Thyroid gland (tissue), 4 donors: ENCODE measurements at regions not wholly inside any gene's neighbourhood (a gene's known extent, or its start where the extent isn't known, plus 50 kb on each side); places are given as distances from the start of the nearest gene placed in this dataset.
"Not testable (repeated sequence)": the region's sequence is repeated elsewhere in the genome, so short reads cannot be mapped to it uniquely, and the experiment has no call there.

Experiments
- DNase-seq, 2 donors: peaks; one replicate each; pipeline ENCODE4 v3.0.0-alpha.2; 2019
- H3K27ac ChIP-seq, 3 donors: fragments of 200-600 bp; sonication (generic); 1 replicate in 2 of 3; 2 replicates in 1 of 3; pipeline ENCODE4 v1.5.1; 2016 to 2019; ENCODE audit warnings: mild to moderate bottlenecking in 1 of 3, moderate library complexity in 1 of 3
- H3K27me3 ChIP-seq: fragments of 200-600 bp; sonication (generic); one replicate; pipeline ENCODE4 v1.5.1; 2019
- H3K36me3 ChIP-seq, 2 donors: fragments of 200-600 bp; sonication (generic); one replicate each; pipeline ENCODE4 v1.5.1; 2016 to 2019
- H3K4me1 ChIP-seq, 2 donors: fragments of 200-600 bp; sonication (generic); one replicate each; pipeline ENCODE4 v1.5.1; 2017 to 2019
- H3K4me3 ChIP-seq, 3 donors: fragments of 200-600 bp; sonication (generic); replicated peaks in 1 of 3; 1 replicate in 2 of 3; 2 replicates in 1 of 3; pipeline ENCODE4 v1.5.1; 2016; ENCODE audit warnings: mild to moderate bottlenecking in 1 of 3
- H3K9me3 ChIP-seq: fragments of 200-600 bp; sonication (generic); one replicate; pipeline ENCODE4 v1.5.1; 2017
- POLR2A ChIP-seq, 2 donors: fragments of 450-650 bp; IDR thresholded peaks; one replicate each; pipeline ENCODE4 v1.6.1; 2017; ENCODE audit warnings: antibody characterized with exemption in 2 of 2, mild to moderate bottlenecking in 2 of 2, moderate library complexity in 1 of 2
- WGBS, 2 donors: methylation state at CpG; one replicate each; pipeline ENCODE4 v1.1.5; 2017; 5-methylcytosine and 5-hydroxymethylcytosine counted together
- intact Hi-C: fragments of 100-400 bp; cut with DNase I; formaldehyde crosslinking; loops from one replicate; pipeline ENCODE4 v1.15.1; 2023
- TF ChIP-seq, protein P1 (sequence below), 6 experiments: fragments of 200-600 bp in 3 of 6; fragments of 450-650 bp in 3 of 6; sonication (generic) in 3 of 6; IDR thresholded peaks; one replicate each; pipeline ENCODE4 v1.5.1; 2016 to 2019; ENCODE audit warnings: antibody characterized with exemption in 6 of 6, mild to moderate bottlenecking in 2 of 6, inconsistent platforms in 1 of 6, moderate library complexity in 1 of 6

- intact Hi-C loops = no loop called here
- 38 to 46% methylated on average over 2 of the region's 2 CpGs for WGBS, 2 donors
- no peaks in the 10 kb centered on the region for H3K9me3 ChIP-seq
- TF ChIP-seq POLR2A (IDR thresholded peaks at IDR 0.05) = no peak
- TF ChIP-seq, protein P1, sequence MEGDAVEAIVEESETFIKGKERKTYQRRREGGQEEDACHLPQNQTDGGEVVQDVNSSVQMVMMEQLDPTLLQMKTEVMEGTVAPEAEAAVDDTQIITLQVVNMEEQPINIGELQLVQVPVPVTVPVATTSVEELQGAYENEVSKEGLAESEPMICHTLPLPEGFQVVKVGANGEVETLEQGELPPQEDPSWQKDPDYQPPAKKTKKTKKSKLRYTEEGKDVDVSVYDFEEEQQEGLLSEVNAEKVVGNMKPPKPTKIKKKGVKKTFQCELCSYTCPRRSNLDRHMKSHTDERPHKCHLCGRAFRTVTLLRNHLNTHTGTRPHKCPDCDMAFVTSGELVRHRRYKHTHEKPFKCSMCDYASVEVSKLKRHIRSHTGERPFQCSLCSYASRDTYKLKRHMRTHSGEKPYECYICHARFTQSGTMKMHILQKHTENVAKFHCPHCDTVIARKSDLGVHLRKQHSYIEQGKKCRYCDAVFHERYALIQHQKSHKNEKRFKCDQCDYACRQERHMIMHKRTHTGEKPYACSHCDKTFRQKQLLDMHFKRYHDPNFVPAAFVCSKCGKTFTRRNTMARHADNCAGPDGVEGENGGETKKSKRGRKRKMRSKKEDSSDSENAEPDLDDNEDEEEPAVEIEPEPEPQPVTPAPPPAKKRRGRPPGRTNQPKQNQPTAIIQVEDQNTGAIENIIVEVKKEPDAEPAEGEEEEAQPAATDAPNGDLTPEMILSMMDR (IDR thresholded peaks at IDR 0.05) = no peak
- no peak overlapping the region for H3K4me3 ChIP-seq
- H3K27me3 ChIP-seq = no peaks in the 10 kb centered on the region
- no peaks in the 10 kb centered on the region for H3K36me3 ChIP-seq
- H3K27ac ChIP-seq = no peak overlapping the region
- H3K4me1 ChIP-seq = no peaks in the 10 kb centered on the region
- DNase-seq = no peak
Measured at GRCh38 chr2:163138947-163139346, 300.4 kb upstream of the KCNH7 start.

GRCh38 chr2:163135256-163135655, 296.7 kb upstream of the KCNH7 start:
- H3K27me3 ChIP-seq = no peaks in the 10 kb centered on the region
- H3K4me3 ChIP-seq = no peak overlapping the region
- H3K27ac ChIP-seq = no peak overlapping the region
- 63 to 83% methylated on average over 1 of the region's 1 CpG for WGBS, 2 donors
- no peaks in the 10 kb centered on the region for H3K36me3 ChIP-seq
- H3K4me1 ChIP-seq = no peaks in the 10 kb centered on the region
- DNase-seq = no peak
- no peak for TF ChIP-seq POLR2A (IDR thresholded peaks at IDR 0.05)
- TF ChIP-seq, protein P1 (IDR thresholded peaks at IDR 0.05) = no peak
- no peaks in the 10 kb centered on the region for H3K9me3 ChIP-seq
- intact Hi-C loops = no loop called here

GRCh38 chr2:163133602-163134001, 295.0 kb upstream of the KCNH7 start:
- no peak for TF ChIP-seq POLR2A (IDR thresholded peaks at IDR 0.05)
- TF ChIP-seq, protein P1 (IDR thresholded peaks at IDR 0.05) = no peak
- Histone ChIP-seq H3K4me1 (no peaks in the 10 kb centered on the region), H3K36me3 (no peaks in the 10 kb centered on the region), H3K27me3 (no peaks in the 10 kb centered on the region), H3K27ac (no peak overlapping the region), H3K9me3 (no peaks in the 10 kb centered on the region), H3K4me3 (no peak overlapping the region)
- intact Hi-C loops = no loop called here
- no peak for DNase-seq

GRCh38 chr2:163132850-163133249, 294.3 kb upstream of the KCNH7 start:
- no peak for TF ChIP-seq POLR2A (IDR thresholded peaks at IDR 0.05)
- TF ChIP-seq, protein P1 (IDR thresholded peaks at IDR 0.05) = peak in 3 of 6 experiments; percentile 29 to 35 (median 33)
- intact Hi-C loops = no loop called here
- H3K4me3 ChIP-seq = no peak overlapping the region

GRCh38 chr2:163132207-163132606, 293.6 kb upstream of the KCNH7 start:
- intact Hi-C loops, H3K4me1 ChIP-seq, DNase-seq, H3K4me3 ChIP-seq, H3K36me3 ChIP-seq, H3K27me3 ChIP-seq, H3K9me3 ChIP-seq, H3K27ac ChIP-seq: not testable (repeated sequence)
- 90 to 91% methylated on average over 2 of the region's 2 CpGs for WGBS, 2 donors

More at GRCh38 chr2:163132850-163133249, 294.3 kb upstream of the KCNH7 start:
- H3K9me3 ChIP-seq = no peaks in the 10 kb centered on the region
- DNase-seq = no peak
- no peaks in the 10 kb centered on the region for H3K27me3 ChIP-seq
- 12 to 16% methylated on average over 3 of the region's 3 CpGs for WGBS, 2 donors
- no peak overlapping the region for H3K27ac ChIP-seq
- no peaks in the 10 kb centered on the region for H3K4me1 ChIP-seq
- no peaks in the 10 kb centered on the region for H3K36me3 ChIP-seq

GRCh38 chr2:163123526-163123925, 285.0 kb upstream of the KCNH7 start:
- no peak overlapping the region for H3K4me3 ChIP-seq
- DNase-seq = no peak
- 78 to 86% methylated on average over 1 of the region's 1 CpG for WGBS, 2 donors
- no peaks in the 10 kb centered on the region for H3K36me3 ChIP-seq
- intact Hi-C loops = no loop called here
- H3K4me1 ChIP-seq = no peaks in the 10 kb centered on the region
- TF ChIP-seq, protein P1 (IDR thresholded peaks at IDR 0.05) = no peak
- no peak for TF ChIP-seq POLR2A (IDR thresholded peaks at IDR 0.05)
- H3K9me3 ChIP-seq = no peaks in the 10 kb centered on the region
- no peaks in the 10 kb centered on the region for H3K27me3 ChIP-seq
- no peak overlapping the region for H3K27ac ChIP-seq
